ENCODE measurements at regions not wholly inside any gene's neighbourhood (a gene's known extent, or its start where the extent isn't known, plus 50 kb on each side); places are given as distances from the start of the nearest gene placed in this dataset.
"Not testable (repeated sequence)": the region's sequence is repeated elsewhere in the genome, so short reads cannot be mapped to it uniquely, and the experiment has no call there.

DNA sequence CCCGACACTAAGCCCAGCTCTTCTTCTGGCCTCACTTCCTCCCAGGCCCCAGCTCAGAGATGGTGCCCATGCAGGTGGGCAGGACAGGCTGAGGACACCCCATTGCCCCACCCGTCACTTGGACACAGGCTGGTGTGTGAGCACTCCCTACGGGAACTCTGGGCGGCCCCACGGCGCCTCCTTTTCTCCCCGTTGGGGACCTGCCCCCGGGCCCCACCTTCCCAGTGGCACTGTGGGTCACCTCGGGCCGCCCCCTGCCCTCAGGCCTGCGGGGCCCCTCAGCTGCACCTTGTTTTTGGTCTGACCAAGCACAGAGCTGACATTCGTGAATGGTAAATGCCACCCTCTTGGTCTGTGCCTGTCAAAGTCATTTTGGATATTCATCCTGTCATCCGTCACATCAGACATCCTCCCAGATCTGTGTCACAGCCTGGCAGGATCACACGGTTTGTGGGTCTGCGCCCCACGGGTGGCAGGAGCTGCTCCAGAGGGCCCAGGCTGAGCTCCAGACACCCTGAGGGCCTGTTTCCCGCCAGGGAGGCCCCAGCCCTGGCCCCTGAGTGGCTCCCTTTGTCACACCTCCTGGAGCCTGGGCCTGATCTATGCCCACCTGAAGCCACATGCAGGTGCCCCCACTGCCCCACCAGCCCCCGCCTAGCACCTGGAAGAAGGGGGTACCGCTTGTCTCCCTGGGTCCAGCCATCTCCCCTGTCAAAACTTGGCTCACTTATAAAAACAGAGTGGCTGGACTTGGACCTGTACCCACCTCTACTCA is 1188.5 kb downstream of the BRD1 start:
- no peak for DNase-seq (ENCODE audit: low read depth in 4 of 4, low spot score in 2 of 4)

DNA sequence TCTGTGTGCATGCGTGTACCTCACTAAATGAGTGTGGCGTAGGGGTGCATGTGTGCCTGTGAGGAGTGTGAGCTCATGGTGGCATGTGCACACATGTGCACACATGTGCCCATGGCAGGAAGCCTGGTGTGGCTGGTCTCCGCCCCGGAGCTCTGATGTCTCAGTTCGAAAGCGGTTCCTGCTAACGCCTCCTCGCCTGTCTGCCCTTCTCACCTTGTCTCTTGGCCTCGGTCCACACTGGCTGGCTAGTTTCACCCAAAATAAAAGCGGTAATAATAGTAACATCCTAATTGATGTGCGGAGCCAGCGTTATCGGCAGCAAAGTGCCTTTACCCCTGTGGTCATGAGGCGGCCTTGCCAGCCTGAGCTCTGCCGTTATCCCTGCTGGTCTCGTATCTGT is 1190.4 kb downstream of the BRD1 start:
- DNase-seq (ENCODE audit: low read depth in 4 of 4, low spot score in 2 of 4) = no peak

GRCh38 chr22:48636746-48637145 is 1190.9 kb downstream of the BRD1 start:
- DNase-seq (ENCODE audit: low read depth in 4 of 4, low spot score in 2 of 4) = no peak

GRCh38 chr22:48635816-48636215 is 1191.9 kb downstream of the BRD1 start:
- DNase-seq (ENCODE audit: low read depth in 4 of 4, low spot score in 2 of 4) = no peak

DNA sequence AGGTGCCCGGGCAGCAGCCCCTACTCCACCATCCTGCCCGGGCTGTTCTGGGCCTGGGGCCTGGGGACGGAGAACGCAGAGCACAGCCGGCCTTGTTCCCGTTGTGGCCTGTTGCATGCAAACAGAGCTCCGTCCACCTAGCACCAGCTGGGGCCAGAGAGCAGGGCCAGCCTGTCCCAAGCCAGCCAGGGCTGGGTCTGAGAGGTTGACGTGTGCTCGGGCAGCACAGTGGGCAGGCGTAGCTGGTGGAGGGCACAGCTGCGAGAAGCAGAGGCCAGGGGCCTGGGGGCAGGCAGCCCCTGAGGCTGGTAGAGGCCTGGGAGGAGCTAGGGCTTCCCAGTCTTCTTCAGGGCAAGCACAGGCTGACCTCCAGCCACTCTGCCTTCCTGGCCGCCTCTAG is 1192.6 kb downstream of the BRD1 start:
- no peak for DNase-seq (ENCODE audit: low read depth in 4 of 4, low spot score in 2 of 4)

DNA sequence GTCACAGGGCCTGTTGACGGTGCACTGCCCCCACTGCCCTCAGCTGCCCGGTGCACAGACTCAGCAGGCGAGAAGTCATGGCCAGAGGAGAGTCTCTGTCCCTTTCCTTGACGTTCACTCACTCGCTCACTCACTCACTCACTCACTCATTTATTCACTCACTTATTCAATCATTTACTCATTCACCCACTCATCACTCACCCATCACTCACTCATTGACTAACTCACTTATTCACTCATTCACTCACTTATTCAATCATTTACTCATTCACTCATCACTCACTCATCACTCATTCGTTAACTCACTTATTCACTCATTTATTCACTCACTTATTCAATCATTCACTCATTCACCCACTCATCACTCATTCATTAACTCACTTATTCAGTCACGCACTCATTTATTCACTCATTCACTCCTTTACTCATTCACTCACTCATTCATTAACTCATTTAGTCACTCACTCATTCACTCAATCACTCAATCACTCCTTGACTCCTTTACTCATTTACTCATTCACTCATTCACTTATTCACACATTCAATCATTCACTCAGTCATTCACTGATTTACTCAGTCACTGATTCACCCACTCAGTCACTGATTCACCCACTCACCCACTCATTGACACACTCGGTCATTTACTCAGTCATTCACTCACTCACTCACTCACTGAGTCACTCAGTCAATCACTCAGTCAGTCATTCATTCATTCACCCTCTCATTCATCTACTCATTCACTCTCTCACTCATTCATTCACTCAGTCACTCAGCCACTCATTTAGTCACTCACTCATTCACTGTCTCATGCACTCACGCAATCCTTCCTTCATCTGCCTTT is 1193.5 kb downstream of the BRD1 start:
- no peak for DNase-seq (ENCODE audit: low read depth in 4 of 4, low spot score in 2 of 4)

- DNase-seq (ENCODE audit: low read depth in 4 of 4, low spot score in 2 of 4) = no peak
Observed at GRCh38 chr22:48632646-48633246, 1194.9 kb downstream of the BRD1 start.

- DNase-seq (ENCODE audit: low read depth in 4 of 4, low spot score in 2 of 4) = no peak
Observed at GRCh38 chr22:48631288-48631863, 1196.3 kb downstream of the BRD1 start.

DNA sequence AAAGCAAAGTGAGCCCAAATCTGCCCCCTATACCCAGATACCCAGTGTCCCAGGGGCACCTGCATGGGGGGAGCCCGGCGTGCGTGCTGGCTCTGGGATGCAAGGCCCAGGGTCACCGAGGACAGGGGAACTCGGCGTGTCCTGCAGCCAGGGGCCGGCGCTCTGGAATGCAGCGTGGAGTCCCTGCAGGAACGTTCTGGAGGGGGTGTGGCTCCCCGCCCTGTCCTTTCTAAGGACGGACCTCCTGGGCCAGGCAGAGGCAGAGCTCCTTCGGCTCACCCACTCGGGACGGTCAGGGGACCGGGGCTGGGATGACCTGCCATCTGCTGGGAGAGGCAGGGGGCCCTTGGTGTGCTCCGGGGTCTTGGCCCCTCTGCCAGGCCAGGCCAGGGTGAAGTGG is 1196.8 kb downstream of the BRD1 start:
- no peak for DNase-seq (ENCODE audit: low read depth in 4 of 4, low spot score in 2 of 4)

- no peak for DNase-seq (ENCODE audit: low read depth in 4 of 4, low spot score in 2 of 4)
Observed at GRCh38 chr22:48630433-48630754, 1197.3 kb downstream of the BRD1 start.

- DNase-seq (ENCODE audit: low read depth in 4 of 4, low spot score in 2 of 4) = no peak
Observed at GRCh38 chr22:48629631-48630432, 1197.8 kb downstream of the BRD1 start.

GRCh38 chr22:48628891-48629543 is 1198.7 kb downstream of the BRD1 start:
- no peak for DNase-seq (ENCODE audit: low read depth in 4 of 4, low spot score in 2 of 4)

DNA sequence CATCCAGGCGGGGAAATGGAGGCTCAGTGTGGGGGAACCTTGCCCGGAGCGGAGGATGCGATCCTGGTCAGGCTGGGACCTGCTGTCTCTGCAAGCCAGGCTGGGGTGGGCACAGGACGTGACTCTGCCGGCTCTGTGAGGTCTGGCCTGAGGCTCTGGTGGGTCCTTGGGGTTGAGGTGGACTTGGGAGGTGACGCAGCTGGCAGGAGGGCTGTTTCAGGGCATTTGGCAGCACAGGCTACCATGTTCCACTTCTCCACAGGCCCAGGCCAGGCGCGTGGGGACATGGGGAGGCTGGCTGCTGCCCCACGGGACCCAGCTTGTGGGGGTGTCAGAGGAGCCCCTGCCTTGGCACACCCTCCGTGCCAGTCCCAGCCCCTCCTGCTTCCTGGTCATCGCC is 1199.7 kb downstream of the BRD1 start:
- DNase-seq (ENCODE audit: low read depth in 4 of 4, low spot score in 2 of 4) = no peak

DNA sequence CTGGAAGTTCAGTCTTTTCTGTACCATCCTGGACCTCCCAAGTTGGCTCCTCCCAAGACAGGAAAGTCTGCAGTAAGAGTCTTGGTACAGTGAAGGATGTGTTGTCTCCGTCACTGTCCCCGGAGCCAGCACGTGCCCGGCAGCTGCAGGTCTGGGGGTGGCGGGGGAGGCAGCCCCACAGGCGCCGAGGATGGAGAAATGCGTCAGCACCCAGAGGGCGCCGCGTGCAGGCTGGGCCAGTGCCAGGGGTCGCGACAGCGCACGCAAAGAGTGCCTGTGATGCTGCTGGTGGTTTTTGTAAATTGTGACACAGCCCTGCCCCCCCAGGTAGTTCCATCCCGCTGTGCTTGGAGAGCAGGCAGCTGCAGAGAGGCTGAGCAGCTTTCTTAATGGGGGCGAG is 1200.5 kb downstream of the BRD1 start:
- no peak for DNase-seq (ENCODE audit: low read depth in 4 of 4, low spot score in 2 of 4)

DNA sequence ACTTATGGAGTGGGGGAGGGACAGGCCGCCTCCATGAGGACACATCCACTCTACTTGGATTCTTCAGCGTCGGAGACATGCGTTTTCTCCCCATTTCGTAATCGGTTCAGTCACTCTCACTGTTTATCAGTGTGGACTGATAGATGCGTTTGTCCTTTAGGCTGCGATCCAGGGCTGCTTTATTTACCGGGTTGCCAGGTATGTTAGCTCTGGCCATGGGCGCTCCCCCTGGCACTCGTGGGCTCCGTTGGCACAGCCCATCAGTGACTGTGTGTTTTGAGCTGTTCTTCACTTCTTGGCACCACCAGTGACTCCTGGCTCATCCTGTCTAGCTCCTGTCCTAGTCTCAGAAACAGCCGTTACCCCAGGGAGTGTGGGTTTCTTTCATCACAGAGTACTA is 1203.3 kb downstream of the BRD1 start:
- no peak for DNase-seq (ENCODE audit: low read depth in 4 of 4, low spot score in 2 of 4)

DNA sequence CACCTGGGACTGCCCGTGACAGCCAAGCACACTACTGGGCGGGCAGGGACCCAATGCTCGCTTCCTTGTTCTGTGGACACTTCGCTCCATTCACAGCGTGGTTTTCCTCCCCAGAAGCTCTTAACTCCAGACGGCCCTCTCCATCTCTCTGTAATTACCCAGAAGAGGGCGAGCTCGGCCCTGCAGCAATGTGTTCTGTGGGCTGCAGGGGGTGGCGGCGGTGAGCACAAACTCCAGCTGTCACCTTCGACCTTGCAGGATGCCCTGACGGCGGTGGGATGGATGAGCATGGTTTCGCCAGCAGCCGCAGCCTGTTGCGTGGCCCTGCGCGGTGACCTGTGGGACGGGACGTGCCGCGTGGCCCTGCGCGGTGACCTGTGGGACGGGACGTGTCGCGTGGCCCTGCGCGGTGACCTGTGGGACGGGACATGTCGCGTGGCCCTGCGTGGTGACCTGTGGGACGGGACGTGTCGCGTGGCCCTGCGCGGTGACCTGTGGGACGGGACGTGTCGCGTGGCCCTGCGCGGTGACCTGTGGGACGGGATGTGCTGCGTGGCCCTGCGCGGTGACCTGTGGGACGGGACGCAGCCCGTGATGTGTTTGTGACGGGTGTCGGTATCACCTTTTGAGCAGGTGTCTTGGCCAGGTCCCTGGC is 1204.7 kb downstream of the BRD1 start:
- DNase-seq (ENCODE audit: low read depth in 4 of 4, low spot score in 2 of 4) = no peak

- DNase-seq (ENCODE audit: low read depth in 4 of 4, low spot score in 2 of 4) = no peak
Observed at GRCh38 chr22:48621085-48621484, 1206.6 kb downstream of the BRD1 start.

- not testable (repeated sequence) for DNase-seq (ENCODE audit: low read depth in 4 of 4, low spot score in 2 of 4)
Observed at GRCh38 chr22:48620460-48620859, 1207.2 kb downstream of the BRD1 start.

- no peak for DNase-seq (ENCODE audit: low read depth in 4 of 4, low spot score in 2 of 4)
Observed at GRCh38 chr22:48619721-48620120, 1208.0 kb downstream of the BRD1 start.

GRCh38 chr22:48618326-48618725 is 1209.3 kb downstream of the BRD1 start:
- no peak for DNase-seq (ENCODE audit: low read depth in 4 of 4, low spot score in 2 of 4)

All from left renal cortex interstitium (tissue), 4 donors.